ENCODE measurements at regions not wholly inside any gene's neighbourhood (a gene's known extent, or its start where the extent isn't known, plus 50 kb on each side); places are given as distances from the start of the nearest gene placed in this dataset.

- no peak for DNase-seq
Observed at GRCh38 chr17:77691216-77692085, 267.1 kb upstream of the TNRC6C start.

DNA sequence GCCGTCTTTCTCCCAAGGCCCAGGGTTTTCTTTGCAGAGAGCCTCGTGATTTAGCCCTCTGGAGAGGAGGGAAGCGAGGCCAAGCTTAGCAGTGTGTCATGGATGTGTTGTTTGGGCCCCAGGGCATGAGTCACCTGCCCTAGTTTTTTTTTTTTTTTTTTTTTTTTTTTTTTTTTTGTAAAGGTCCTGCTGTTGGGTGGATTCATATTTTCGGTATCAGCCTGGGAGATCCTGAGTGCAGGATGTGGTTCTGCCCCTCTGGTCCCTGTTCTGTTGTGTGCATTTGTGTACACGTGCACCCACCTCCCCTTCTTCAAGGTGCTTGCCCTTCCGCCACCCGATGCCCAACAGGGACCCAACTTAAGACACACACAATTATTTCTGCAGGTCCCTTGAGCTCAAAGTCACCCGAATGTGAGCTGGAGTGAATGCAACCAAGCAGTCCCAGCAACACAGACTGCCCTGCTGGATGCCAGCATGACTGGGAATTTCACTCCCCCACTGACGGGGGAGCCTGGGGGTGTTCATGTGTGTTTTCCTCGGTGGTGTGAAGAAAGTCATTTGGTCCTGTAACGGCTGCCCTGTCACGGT, 265.8 kb upstream of the TNRC6C start:
- DNase-seq: peak in 1 of 5 donors; percentile 34

DNA sequence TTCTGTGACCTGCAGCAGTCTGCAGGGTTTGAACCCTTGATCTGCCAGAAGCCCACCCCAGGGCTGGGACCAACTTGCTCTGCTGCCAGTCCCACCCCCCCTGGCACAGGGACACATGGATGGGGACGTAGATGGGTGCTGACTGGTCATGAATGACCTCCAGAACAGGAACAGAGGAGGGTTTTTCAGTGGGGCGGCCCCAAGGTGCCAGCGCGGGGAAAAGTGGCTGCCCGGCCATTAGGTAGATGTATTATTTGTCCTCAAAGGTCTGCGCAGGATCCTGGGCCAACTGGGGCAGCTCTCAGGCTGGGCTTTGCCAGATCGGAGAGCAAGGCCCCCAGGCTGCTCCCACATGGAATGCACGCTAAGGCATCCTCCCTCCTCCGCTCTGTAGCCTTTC, 265.2 kb upstream of the TNRC6C start:
- no peak for DNase-seq

DNA sequence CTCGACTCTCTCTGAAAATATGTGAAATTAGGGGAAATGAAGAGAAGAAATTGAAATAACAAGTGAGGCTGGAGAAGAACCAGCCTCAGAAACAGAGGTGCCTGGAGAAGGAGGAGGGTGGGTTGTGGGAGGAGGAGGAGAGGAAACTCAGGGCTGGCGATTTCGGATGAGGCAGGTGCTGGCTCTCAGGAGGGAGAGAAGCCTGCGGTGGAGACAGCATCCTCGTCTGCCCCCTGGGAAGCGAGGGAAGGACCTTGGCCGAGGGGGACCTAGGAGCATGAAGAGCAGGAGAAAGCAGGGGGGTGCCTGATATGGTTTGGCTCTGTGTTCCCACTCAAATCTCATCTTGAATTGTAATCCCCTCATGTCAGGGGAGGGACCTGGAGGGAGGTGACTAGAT, 264.7 kb upstream of the TNRC6C start:
- no peak for DNase-seq

GRCh38 chr17:77694391-77695363, 263.8 kb upstream of the TNRC6C start:
- no peak for DNase-seq

DNA sequence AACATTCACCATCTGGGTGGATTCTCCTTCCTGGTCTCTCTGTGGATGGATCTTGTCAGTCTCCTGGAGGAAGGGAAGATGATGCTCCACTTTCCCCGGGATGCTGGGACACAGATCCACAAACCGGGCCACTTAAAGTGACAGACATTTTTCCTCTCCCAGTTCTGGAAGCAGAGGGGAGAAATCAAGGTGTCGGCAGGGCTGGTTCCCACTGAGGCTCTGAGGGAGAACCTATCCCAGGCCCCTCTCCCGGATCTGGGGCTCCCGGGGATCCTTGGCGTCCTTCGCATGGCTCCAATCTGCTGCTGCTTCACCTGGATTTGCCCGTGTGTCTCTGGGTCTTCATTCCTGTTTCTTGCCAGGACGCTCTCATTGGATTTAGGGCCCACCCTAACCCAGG, 263.1 kb upstream of the TNRC6C start:
- no peak for DNase-seq

GRCh38 chr17:77696151-77696720, 262.3 kb upstream of the TNRC6C start:
- no peak for DNase-seq

- DNase-seq: no peak
Observed at GRCh38 chr17:77696721-77697460, 261.6 kb upstream of the TNRC6C start.

GRCh38 chr17:77697480-77698400, 260.8 kb upstream of the TNRC6C start:
- DNase-seq: no peak

- DNase-seq: no peak
Observed at GRCh38 chr17:77698903-77699623, 259.4 kb upstream of the TNRC6C start.

DNA sequence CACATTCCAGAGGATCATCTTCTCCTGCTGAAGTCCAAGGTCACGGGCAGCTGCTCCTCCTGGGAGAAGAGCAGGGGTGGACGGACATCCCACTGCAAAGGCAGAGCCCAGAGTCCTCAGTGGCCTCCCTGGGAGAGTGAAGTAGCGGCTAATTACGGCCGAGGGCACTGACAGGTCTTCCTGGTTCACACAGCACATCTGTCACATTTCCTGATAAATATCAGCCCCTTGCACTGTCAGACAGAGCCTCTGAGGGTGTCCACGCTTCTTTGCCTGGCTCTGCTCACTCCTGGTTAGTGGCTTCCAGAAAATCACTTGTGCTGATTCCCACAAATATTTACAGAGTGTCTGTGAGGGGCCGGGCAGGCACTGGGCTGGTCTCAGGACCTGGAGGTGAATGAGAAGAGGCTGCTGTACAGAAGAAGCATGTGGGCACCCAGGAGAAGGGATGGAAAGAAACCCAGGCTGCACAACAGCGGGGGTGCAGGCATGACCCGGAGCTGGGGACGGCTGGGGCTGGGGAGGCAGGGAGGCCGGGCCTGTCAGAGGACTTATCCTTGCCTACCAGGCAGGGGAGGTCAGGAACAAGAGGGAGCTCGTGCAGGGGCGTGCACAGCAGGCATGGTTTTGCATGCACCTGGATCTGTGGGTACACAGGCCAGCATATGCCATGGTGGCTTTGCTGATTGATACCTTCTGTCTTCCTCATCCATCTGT, 258.2 kb upstream of the TNRC6C start:
- no peak for DNase-seq

- no peak for DNase-seq
Observed at GRCh38 chr17:77701996-77702395, 256.5 kb upstream of the TNRC6C start.

GRCh38 chr17:77704048-77704815, 254.3 kb upstream of the TNRC6C start:
- DNase-seq: no peak

GRCh38 chr17:77706938-77707337, 251.6 kb upstream of the TNRC6C start:
- DNase-seq: no peak

DNA sequence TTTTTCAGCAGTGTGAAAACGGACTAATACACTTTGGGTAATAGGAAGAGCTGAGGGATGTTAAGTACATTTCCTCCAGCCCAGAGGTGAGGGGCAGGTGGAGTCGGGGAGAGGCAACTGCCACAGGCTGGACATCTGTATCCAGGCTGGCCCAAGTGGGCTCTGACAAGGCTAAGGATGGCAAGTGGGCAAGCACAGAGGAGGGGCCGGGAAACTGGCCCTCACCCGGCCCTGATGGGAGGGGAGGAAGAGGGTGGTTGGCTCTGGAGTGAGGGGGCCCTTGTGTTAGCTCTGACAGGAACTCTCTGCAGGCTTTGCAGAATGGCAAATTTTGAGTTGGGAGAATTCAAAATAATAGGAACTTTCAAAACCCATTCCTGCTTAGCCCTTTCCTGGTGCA, 251.0 kb upstream of the TNRC6C start:
- no peak for DNase-seq

GRCh38 chr17:77708049-77708448, 250.5 kb upstream of the TNRC6C start:
- no peak for DNase-seq

GRCh38 chr17:77708936-77709335, 249.6 kb upstream of the TNRC6C start:
- no peak for DNase-seq

GRCh38 chr17:77709594-77709993, 248.9 kb upstream of the TNRC6C start:
- DNase-seq: no peak

- DNase-seq: no peak
Observed at GRCh38 chr17:77712578-77712977, 245.9 kb upstream of the TNRC6C start.
